K562 (cell line): ENCODE measurements at regions not wholly inside any gene's neighbourhood (a gene's known extent, or its start where the extent isn't known, plus 50 kb on each side); places are given as distances from the start of the nearest gene placed in this dataset.

Experiments used
- ATAC-seq: fragments of 200-7000 bp; cut with Tn5 transposase; 3 replicates; pipeline ENCODE4 v1.9.1; 2020; ENCODE audit warnings: moderate library complexity
- BruUV-seq: library from RNA; stranded (reverse); fragments of 400-500 nt; replicated peaks from 2 replicates; lab custom pipeline; 2021; lab: Mats Ljungman, UMichigan
- CTCF ChIA-PET: fragments of 300-600 bp; formaldehyde crosslinking; extraction: SDS; loops from one replicate; lab custom pipeline; 2021; ENCODE audit warnings: low intra/inter-chr PET ratio; lab: Yijun Ruan, JAX
- POLR2A ChIA-PET: fragments of 300-600, 350-650 bp; sonication (Branson Sonifier 250); formaldehyde crosslinking; extraction: SDS; loops from one replicate; lab custom pipeline; 2021; ENCODE audit warnings: antibody characterized with exemption, inconsistent platforms; lab: Yijun Ruan, JAX
- DNase-seq, 4 experiments: peaks; one replicate each; pipeline versions ENCODE4 v3.0.0 to v3.0.0-alpha.2; 2011 to 2018; ENCODE audit warnings: low spot score in 3 of 4, mixed read lengths in 3 of 4; ENCODE audit errors: extremely low read depth in 1 of 4
- FAIRE-seq: peaks from 2 replicates; lab custom pipeline; 2011; peaks lifted over from hg19 to GRCh38; lab: Jason Lieb, UNC
- H2AFZ ChIP-seq: 2 replicates; pipeline ENCODE4 v1.6.0; 2011; ENCODE audit warnings: low read depth, low read length, control low read depth, inconsistent platforms
- H3K27ac ChIP-seq: fragments of 200-600 bp; 3 replicates; pipeline ENCODE4 v1.8.0; 2011; ENCODE audit warnings: low read depth, mild to moderate bottlenecking, control low read depth, inconsistent platforms, low read length, moderate library complexity, mixed read lengths; ENCODE audit errors: extremely low read depth
- H3K27me3 ChIP-seq, 2 experiments: fragments of 300-600 bp in 1 of 2; 2 replicates in 1 of 2; 3 replicates in 1 of 2; pipeline versions ENCODE4 v1.6.0 to v1.8.0; 2011; ENCODE audit warnings: inconsistent platforms in 2 of 2, low read length in 2 of 2, mild to moderate bottlenecking in 1 of 2, mixed read lengths in 1 of 2, moderate library complexity in 1 of 2; ENCODE audit not compliant: control insufficient read depth in 2 of 2, insufficient read depth in 2 of 2
- H3K36me3 ChIP-seq: fragments of 300-600 bp; 3 replicates; pipeline ENCODE4 v1.8.0; 2011; ENCODE audit warnings: mild to moderate bottlenecking, low read length, inconsistent platforms; ENCODE audit not compliant: control insufficient read depth, insufficient read depth
- H3K4me1 ChIP-seq, 2 experiments: fragments of 200-600 bp in 1 of 2; replicated peaks in 1 of 2; 2 replicates in 1 of 2; 3 replicates in 1 of 2; pipeline versions ENCODE4 v1.5.1 to v1.8.0; 2011; ENCODE audit warnings: inconsistent platforms in 2 of 2, low read length in 2 of 2, mild to moderate bottlenecking in 1 of 2, mixed read lengths in 1 of 2, moderate library complexity in 1 of 2; ENCODE audit not compliant: control insufficient read depth in 2 of 2, insufficient read depth in 2 of 2
- H3K4me2 ChIP-seq: 2 replicates; pipeline ENCODE4 v1.6.1; 2011; ENCODE audit warnings: low read length, control low read depth, inconsistent platforms, mixed read lengths; ENCODE audit not compliant: insufficient read depth
- H3K4me3 ChIP-seq: fragments of 200-600 bp; sonication (generic), shearing (Covaris generic); 2 replicates; pipeline ENCODE4 v1.5.1; 2016; ENCODE audit warnings: control low read depth, inconsistent platforms
- H3K79me2 ChIP-seq: fragments of 200-600 bp; 3 replicates; pipeline ENCODE4 v1.8.0; 2011; ENCODE audit warnings: low read length, inconsistent platforms; ENCODE audit not compliant: control insufficient read depth, insufficient read depth
- H3K9ac ChIP-seq, 2 experiments: 2 replicates each; pipeline versions ENCODE4 v1.6.0 to v1.6.1; 2011; ENCODE audit warnings: low read depth in 2 of 2, low read length in 2 of 2, control low read depth in 1 of 2, inconsistent platforms in 1 of 2, mild to moderate bottlenecking in 1 of 2, mixed read lengths in 1 of 2; ENCODE audit not compliant: insufficient read depth in 1 of 2
- H3K9me1 ChIP-seq: one replicate; pipeline ENCODE4 v1.6.0; 2011; ENCODE audit warnings: inconsistent platforms, mild to moderate bottlenecking, low read length, moderate library complexity; ENCODE audit not compliant: control insufficient read depth, insufficient read depth
- H3K9me3 ChIP-seq: replicated peaks from 2 replicates; pipeline ENCODE4 v1.5.1; 2011; ENCODE audit warnings: low read depth, low read length, inconsistent platforms; ENCODE audit not compliant: control insufficient read depth, insufficient read depth
- H4K20me1 ChIP-seq: replicated peaks from 2 replicates; pipeline ENCODE4 v1.6.1; 2011; ENCODE audit warnings: low read length, inconsistent platforms, mixed read lengths; ENCODE audit not compliant: control insufficient read depth, insufficient read depth
- HOXB6 ChIP-seq: fragments of 250-450 bp; sonication (Bioruptor Pico); IDR thresholded peaks from 2 replicates; pipeline ENCODE4 v1.5.1; 2022; ENCODE audit warnings: mild to moderate bottlenecking, borderline replicate concordance
- POLR2H ChIP-seq: IDR thresholded peaks from 2 replicates; pipeline ENCODE4 v1.6.1; 2016; ENCODE audit warnings: missing genetic modification characterization, low read depth, mild to moderate bottlenecking, control low read depth, missing compliant biosample characterization, moderate library complexity
- SNRNP70 ChIP-seq: fragments of 200-400 bp; formaldehyde crosslinking; optimal IDR thresholded peaks from 2 replicates; pipeline ENCODE3; 2017; ENCODE audit warnings: low read depth, low read length
- SPI1 ChIP-seq: IDR thresholded peaks from 2 replicates; pipeline ENCODE4 v1.6.1; 2011; ENCODE audit warnings: low read depth, low read length, control low read depth, borderline replicate concordance
- THRA ChIP-seq: fragments of 450-650 bp; IDR thresholded peaks from 2 replicates; pipeline ENCODE4 v1.6.1; 2017; ENCODE audit warnings: mild to moderate bottlenecking, moderate library complexity
- U2AF1 ChIP-seq: fragments of 200-400 bp; formaldehyde crosslinking; optimal IDR thresholded peaks from 2 replicates; pipeline ENCODE3; 2017; ENCODE audit warnings: mild to moderate bottlenecking, low read depth, low read length, moderate library complexity
- ZNF165 ChIP-seq: fragments of 250-450 bp; sonication (Bioruptor Pico); IDR thresholded peaks from 2 replicates; pipeline ENCODE4 v1.4.0; 2020; ENCODE audit warnings: borderline replicate concordance
- ZNF354B ChIP-seq: fragments of 250-450 bp; sonication (Bioruptor Pico); IDR thresholded peaks from 2 replicates; pipeline ENCODE4 v1.4.0; 2020
- ZNF609 ChIP-seq: sonication (generic); formaldehyde crosslinking; IDR thresholded peaks from 2 replicates; pipeline ENCODE4 v1.8.1; 2023; ENCODE audit warnings: missing genetic modification reagents, mild to moderate bottlenecking, borderline replicate concordance
- ZNF740 ChIP-seq, 3 experiments: fragments of 200-800 bp in 1 of 3; sonication (Bioruptor generic) in 1 of 3; sonication (generic) in 1 of 3; formaldehyde crosslinking in 1 of 3; IDR thresholded peaks; 2 replicates each; pipeline versions ENCODE4 v1.6.1 to v1.8.0; 2016 to 2022; ENCODE audit warnings: mild to moderate bottlenecking in 2 of 3, missing compliant biosample characterization in 2 of 3, missing genetic modification characterization in 2 of 3, missing genetic modification reagents in 1 of 3
- in situ Hi-C: fragments of 300-500 bp; cut with MboI; formaldehyde crosslinking; loops from 4 replicates; pipeline ENCODE4 v1.15.0; 2018; ENCODE audit warnings: inconsistent platforms, mixed read lengths
- intact Hi-C: fragments of 100-400 bp; cut with micrococcal nuclease; formaldehyde crosslinking; loops from 2 replicates; pipeline ENCODE4 v1.14.2; 2022

- ChIA-PET CTCF (no interaction called here), POLR2A (no interaction called here)
- ATAC-seq (no peak), DNase-seq (no peak), FAIRE-seq (no peak)
- Histone ChIP-seq H3K9me1 (no peaks in the 10 kb centered on the region), H2AFZ (no peak overlapping the region), H4K20me1 (no peaks in the 10 kb centered on the region), H3K9me3 (no peaks in the 10 kb centered on the region), H3K27ac (no peak overlapping the region), H3K27me3 (no peaks in the 10 kb centered on the region), H3K79me2 (no peaks in the 10 kb centered on the region), H3K36me3 (no peaks in the 10 kb centered on the region), H3K9ac (no peak overlapping the region), H3K4me2 (no peak overlapping the region), H3K4me1 (no peaks in the 10 kb centered on the region), H3K4me3 (no peak overlapping the region)
- in situ Hi-C loops, result no loop called here
- no peak for TF ChIP-seq POLR2H
- TF ChIP-seq ZNF354B, result no peak
- no peak for TF ChIP-seq HOXB6
- no peak for TF ChIP-seq SNRNP70
- TF ChIP-seq ZNF740 (CRISPR knock-in tag; IDR thresholded peaks at IDR 0.05), result no peak
- TF ChIP-seq ZNF740 (tag; IDR thresholded peaks at IDR 0.05), result no peak
- TF ChIP-seq ZNF609, result no peak
- no peak for TF ChIP-seq U2AF1
- TF ChIP-seq SPI1, result no peak
- no peak for TF ChIP-seq ZNF165 (CRISPR knock-in tag)
- TF ChIP-seq THRA, result no peak
- BruUV-seq, result no TSS peak
- intact Hi-C loops, result no loop called here
Observed at GRCh38 chr15:87133704-87134103, 1054.0 kb downstream of the AGBL1 start.
